Spleen (tissue), 7 donors: ENCODE measurements at regions not wholly inside any gene's neighbourhood (a gene's known extent, or its start where the extent isn't known, plus 50 kb on each side); places are given as distances from the start of the nearest gene placed in this dataset.

ENCODE experiments used
- CTCF ChIP-seq, 11 experiments: fragments of 200-600 bp in 7 of 11; fragments of 450-650 bp in 4 of 11; sonication (generic) in 4 of 11; IDR thresholded peaks in 8 of 11; conservative IDR thresholded peaks in 3 of 11; 1 replicate in 7 of 11; 2 replicates in 4 of 11; pipeline versions ENCODE4 v1.4.0 to v1.8.0; 2016 to 2021; ENCODE audit warnings: antibody characterized with exemption in 11 of 11, inconsistent platforms in 4 of 11, mild to moderate bottlenecking in 1 of 11
- POLR2A ChIP-seq, 3 donors: fragments of 450-650 bp; IDR thresholded peaks; one replicate each; pipeline ENCODE4 v1.5.1; 2017; ENCODE audit warnings: antibody characterized with exemption in 3 of 3, mild to moderate bottlenecking in 1 of 3
- donor health status: DM: no; HTN: no; CAD: no; lungs with moderate emphysema.
- donor health status: DM: no; HTN: no; CAD: no.
- donor health status: DM: no; HTN: no; CAD: no.

- TF ChIP-seq POLR2A (IDR thresholded peaks at IDR 0.05) = no peak
- TF ChIP-seq CTCF (IDR thresholded peaks at IDR 0.05 in 8 of 11, conservative IDR thresholded peaks at IDR 0.05 in 3 of 11) = no peak
Observed at GRCh38 chr9:7973123-7973522, 173.5 kb upstream of the DMAC1 start.
